IPS DF 4.7 (cell line): ENCODE measurements at regions not wholly inside any gene's neighbourhood (a gene's known extent, or its start where the extent isn't known, plus 50 kb on each side); places are given as distances from the start of the nearest gene placed in this dataset.

ENCODE experiments used
- DNase-seq: peaks from one replicate; pipeline ENCODE4 v3.0.0-alpha.2; 2013; ENCODE audit warnings: low spot score; ENCODE audit errors: extremely low read depth

DNA sequence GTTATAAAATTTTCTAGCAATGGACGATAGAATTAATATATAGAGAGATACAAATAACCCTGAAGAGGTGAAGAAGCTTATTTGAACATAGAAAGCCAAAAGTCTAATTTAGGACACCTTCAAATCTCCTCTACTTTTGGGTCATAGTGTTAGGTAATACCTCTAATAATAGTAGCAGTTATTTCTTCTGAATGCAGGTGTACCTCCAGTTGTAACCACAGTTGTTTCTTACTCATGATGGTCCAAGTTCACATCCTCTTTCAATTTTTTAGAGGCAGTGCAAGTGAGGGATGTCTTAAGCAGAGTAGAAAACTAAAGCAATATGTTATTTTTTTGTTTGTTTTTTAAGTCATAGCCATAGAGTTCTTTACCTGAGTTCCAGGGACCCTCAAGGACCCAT is 429.5 kb downstream of the CCDC85A start:
- no peak for DNase-seq

- no peak for DNase-seq
Measured at GRCh38 chr2:56613920-56614319, 430.1 kb downstream of the CCDC85A start.

- no peak for DNase-seq
Measured at GRCh38 chr2:56615760-56616159, 432.0 kb downstream of the CCDC85A start.

DNA sequence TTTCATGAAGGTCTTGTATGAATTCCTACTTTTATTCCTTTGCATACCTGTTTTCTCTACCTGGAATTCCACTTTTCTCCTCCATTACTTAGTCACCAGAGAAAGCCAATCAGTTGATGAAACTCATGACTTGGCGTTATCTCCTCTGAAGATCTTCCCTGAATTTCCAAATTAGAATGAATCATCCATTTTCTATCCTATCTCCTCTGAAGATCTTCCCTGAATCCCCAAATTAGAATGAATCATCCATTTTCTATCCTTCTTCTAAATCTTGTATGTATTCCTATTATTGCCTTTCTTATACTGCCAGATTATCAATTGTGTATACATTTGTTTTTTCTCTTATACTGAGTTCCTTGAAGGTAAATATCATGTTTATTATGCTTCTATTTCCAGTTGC is 440.4 kb downstream of the CCDC85A start:
- DNase-seq = no peak

- DNase-seq = no peak
Measured at GRCh38 chr2:56626927-56627326, 443.1 kb downstream of the CCDC85A start.

GRCh38 chr2:56630286-56630685 is 446.5 kb downstream of the CCDC85A start:
- DNase-seq = no peak

- no peak for DNase-seq
Measured at GRCh38 chr2:56647997-56648396, 464.2 kb downstream of the CCDC85A start.

DNA sequence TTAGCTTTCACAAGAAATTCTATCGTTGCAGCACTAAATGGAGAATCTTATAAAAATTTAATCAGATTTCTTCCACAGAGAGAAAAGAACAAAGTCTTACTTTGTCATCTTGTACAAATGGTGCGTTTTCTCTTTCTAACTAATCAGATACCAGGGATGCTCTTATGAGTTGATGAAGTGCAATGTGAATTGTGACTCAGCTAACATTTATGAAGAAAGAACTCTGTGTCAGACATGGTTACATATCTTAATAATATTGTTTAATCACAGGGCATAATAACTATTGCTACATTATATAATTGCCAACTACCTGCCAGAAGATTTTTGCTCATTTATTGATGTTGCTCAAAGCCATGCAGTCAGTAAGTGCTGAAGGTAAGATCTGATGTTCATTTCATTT is 465.0 kb downstream of the CCDC85A start:
- DNase-seq = no peak

DNA sequence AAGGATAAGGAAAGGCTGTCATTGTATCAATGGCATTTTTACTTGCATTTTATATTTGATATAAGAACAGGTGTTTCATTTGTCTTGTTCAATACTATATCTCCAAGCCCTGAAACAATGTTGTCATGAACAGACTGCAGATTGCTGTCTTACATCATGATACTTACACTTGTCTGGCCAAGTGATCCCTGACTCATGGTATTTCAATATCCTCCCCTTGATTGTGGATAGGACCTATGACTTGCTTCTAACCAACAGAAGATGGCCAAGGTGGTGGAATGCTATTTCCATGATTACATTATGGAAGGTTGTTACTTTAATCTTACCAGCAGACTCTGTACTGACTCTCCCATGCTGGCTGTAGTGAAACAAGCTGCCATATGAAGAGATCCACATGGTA is 471.1 kb downstream of the CCDC85A start:
- DNase-seq = no peak

- DNase-seq = no peak
Measured at GRCh38 chr2:56656826-56657225, 473.0 kb downstream of the CCDC85A start.

DNA sequence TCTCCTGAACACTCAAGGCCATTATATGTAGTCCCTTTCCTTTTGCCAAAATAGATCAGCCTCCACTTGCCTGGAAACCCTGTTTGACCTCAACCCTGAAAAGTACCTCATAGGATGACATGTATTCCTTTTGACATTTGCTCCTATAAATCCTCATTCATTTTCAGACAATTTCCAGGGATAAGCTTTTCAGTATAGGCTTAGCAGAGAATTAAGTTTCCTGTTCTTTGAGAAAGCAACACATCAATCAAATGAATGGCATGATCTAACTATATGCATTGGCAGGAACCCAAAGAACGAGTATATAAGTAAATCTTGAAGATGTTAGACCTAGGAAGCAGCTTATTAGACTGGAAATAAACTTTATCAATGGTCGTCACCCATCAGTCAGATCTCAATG is 483.0 kb downstream of the CCDC85A start:
- DNase-seq = no peak

GRCh38 chr2:56671973-56672569 is 488.3 kb downstream of the CCDC85A start:
- DNase-seq = no peak

GRCh38 chr2:56674084-56674483 is 490.3 kb downstream of the CCDC85A start:
- DNase-seq = no peak

DNA sequence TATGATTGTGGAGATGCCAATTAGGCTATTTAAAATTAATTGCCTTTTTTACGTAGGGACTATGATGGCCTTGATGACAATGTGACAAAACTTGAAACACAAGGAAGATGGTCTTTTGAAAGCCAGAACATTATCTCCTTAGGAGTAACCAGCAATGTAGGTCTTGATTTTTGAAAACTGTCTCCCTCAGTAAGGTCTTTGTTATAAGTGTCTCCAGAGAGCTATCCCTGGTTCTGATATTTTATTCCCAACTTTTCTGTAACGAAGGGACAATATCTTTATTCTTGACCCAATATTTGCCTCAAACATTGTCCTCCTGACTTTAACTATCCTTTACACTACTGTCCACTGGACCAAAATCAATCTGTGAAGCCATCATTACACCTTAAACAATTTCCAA is 493.2 kb downstream of the CCDC85A start:
- DNase-seq = no peak

GRCh38 chr2:56680971-56681631 is 497.3 kb downstream of the CCDC85A start:
- no peak for DNase-seq

- DNase-seq = no peak
Measured at GRCh38 chr2:56681659-56682396, 498.0 kb downstream of the CCDC85A start.

DNA sequence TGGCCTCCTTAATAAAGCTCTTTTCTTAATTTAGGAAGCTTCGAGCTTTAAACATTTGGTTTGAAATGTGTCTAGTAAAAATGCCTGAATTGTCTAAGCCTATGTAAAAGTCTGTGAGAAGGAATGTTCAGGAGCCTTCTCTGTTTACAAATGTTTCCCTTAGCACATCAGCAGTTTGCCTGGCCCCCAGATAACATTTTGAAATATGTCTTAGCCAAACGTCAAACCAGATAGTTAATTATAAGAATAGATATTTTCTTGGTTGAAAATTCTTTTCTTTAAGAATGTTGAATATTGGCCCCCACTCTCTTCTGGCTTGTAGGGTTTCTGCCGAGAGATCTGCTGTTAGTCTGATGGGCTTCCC is 498.6 kb downstream of the CCDC85A start:
- DNase-seq = no peak

DNA sequence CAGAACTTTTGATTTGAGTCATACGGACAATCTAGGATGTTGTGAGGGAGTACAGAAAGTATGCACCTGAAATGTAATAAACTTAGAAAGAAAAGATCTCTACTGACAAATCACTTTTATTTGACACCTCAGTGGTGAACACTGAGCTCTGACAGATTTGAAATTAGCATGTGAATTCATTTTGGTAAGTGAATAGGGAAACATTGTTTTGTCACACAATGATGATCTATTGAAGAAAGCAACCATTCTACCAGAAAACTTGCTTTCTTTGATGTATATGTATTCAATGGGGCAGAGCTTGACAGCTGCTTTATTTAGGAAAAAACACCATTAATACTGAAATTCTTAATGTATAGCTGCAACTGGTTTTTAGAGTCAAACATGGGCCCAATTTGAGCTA is 500.5 kb downstream of the CCDC85A start:
- no peak for DNase-seq

DNA sequence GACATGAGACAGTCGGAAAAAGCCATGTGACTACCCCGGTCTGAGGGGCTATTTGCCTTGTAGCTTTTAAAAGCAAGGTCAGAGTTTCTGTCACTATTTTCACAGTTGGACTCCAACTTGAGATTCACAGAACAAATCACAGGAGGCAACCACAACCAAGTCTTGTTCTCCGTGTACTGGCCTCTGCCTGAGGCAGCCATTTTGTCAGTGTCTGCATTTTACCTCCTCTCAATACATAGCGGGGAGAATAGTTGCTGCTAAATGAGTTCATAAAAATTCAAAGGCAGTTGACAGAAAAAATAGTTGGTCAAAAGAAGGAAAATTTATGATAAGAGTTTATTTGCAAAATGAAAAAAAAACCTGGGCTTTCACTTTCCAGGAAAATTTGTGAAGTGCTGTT is 501.4 kb downstream of the CCDC85A start:
- DNase-seq = no peak

DNA sequence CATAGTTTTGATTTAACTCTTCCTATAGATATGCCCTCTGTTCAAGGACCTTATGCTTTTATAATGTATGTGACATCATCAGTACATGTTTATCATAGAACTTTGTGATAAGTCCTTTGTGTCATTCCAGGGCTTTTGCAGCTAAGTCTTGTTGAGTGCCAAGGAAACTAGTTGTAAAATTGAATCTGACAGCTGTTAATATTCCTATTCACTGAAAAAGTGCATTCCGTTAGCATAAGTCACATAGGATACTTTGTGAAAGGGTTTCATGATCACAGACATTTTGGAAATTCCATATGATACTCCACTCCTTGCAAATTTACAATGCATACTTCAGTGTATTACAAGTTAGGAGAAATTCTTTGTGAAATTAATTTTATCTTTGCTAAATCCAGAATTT is 503.4 kb downstream of the CCDC85A start:
- no peak for DNase-seq

GRCh38 chr2:56688661-56689060 is 504.9 kb downstream of the CCDC85A start:
- no peak for DNase-seq

DNA sequence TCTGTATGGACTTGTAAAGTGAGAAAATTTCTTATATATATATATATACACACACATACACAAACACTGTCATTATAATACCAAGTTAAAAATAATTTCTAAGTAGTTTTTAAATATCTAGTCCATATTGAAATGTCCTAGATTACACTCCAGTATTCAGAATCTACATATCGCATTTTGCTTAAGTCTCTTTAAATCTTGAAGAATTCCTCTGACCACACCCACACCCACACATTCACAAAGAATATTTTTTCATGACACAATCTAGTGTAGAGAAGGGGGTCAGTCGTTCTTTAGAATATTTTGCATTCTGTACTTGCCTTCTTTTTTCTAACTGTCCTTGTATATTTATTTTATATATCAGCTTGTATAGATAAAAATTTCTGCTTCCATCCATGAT is 509.7 kb downstream of the CCDC85A start:
- no peak for DNase-seq

- DNase-seq = no peak
Measured at GRCh38 chr2:56703001-56703400, 519.2 kb downstream of the CCDC85A start.
